Pulmonary artery endothelial cell (primary cell): ENCODE measurements at regions not wholly inside any gene's neighbourhood (a gene's known extent, or its start where the extent isn't known, plus 50 kb on each side); places are given as distances from the start of the nearest gene placed in this dataset.

ENCODE experiments used
- DNase-seq: peaks from one replicate; pipeline ENCODE4 v3.0.0-alpha.2; 2011; ENCODE audit warnings: low read depth, low spot score

DNA sequence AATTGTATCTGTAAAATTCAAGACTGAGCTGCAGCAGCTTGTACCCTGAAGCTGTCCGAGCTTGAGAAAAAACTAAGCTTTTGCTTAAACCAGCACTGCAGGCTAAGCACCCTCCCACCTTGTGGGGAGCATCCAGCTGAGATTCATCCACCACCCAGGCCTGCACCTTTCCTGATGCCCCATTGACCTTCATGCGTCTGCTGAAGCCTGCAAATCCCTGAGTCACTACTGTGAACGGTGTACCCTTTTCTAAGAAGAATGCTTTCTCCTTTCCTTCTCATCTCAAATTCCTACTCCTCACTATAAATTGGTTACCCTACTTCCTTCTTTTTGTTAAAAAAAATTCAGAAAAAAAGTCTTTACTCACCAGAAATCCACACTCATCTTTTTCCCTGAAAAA is 90.9 kb upstream of the RGS18 start:
- no peak for DNase-seq

DNA sequence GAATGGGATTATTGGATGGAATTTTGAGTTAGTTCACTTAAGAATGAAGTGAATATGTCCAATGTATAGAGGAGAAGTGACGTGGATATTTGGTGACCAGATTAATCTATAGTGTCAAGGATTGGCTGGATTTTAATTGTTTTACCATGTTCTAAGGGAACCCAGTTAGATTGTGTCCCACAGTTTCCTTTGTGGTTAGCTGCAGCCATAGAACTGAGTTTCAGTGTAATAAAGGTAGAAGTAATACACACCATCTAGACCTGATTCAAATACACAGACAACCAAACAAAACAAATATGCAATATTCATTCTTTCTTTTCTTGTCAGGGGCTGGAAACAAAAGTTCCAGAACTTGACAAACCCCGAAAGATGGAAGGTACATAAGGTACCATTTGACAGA is 88.0 kb upstream of the RGS18 start:
- no peak for DNase-seq

DNA sequence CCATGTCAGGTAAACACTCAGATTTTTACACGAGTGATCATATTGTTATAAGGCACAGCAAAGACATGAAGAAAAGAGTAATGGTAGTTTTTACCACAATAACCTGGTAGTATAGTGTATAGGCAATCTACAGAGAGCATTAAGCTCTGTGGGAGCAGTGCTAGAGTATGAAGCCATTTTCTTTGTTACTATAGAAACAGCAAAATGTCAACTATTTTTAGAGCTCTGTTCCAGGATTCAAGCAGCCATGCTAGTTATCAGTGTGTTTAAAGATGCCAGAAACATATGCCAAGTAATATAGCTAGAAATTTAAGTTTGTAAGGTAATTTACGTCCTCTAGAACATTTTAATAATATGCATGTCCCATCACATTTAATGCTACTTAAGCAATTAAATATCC is 77.6 kb upstream of the RGS18 start:
- DNase-seq: no peak

DNA sequence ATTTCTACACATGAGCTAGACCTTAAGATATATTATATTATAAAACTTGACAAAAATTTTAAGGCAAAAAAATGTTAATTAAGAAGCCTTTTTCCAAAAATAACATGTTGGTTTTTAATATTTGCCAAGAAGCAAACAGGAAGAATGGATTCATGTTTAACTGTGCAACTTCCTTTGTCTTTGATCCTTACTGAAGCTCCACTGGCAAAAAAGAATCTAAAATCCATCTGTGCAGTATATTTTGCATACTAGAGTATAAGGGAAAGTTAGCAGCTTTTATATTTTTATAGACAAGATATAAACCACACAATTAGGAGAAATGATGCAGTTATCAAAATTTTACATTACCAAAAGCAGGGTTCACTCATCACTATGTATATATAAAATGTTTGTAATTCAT is 76.9 kb upstream of the RGS18 start:
- no peak for DNase-seq

DNA sequence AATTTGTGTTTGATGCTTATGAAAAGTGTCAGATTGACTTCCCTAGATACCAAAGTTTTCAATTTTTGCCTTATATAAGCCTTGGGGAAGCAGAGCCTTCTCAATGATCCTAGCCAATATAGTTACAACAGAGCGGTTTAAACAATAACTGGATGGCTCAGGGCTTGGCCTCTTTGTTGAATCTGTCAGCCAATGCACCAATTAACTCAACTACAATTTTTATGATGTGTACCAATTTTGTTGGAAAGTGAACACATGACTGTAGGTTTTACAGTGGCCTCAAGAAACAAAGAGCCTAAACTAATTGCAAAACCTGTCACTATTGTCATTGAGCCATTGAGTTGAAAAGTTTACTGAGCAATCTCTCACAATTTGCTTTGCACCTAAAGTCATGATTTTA is 71.6 kb upstream of the RGS18 start:
- no peak for DNase-seq

DNA sequence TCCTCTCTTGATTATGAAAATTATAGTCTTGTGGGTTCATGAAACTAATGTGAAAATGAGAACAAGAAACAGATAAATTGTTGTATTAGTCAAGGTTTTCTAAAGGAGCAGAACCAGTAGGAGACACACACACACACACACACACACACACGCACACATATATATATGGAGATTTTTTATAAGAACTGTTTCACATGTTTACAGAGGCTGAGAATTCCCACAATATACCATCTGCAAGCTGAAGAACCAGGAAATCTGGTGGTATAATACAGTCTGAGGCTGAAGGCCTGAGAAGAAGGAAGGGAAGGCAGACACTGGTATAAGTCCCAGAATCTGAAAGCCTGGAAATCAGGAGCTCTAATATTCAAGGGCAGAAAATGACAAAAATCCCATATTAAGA is 70.9 kb upstream of the RGS18 start:
- DNase-seq: no peak

DNA sequence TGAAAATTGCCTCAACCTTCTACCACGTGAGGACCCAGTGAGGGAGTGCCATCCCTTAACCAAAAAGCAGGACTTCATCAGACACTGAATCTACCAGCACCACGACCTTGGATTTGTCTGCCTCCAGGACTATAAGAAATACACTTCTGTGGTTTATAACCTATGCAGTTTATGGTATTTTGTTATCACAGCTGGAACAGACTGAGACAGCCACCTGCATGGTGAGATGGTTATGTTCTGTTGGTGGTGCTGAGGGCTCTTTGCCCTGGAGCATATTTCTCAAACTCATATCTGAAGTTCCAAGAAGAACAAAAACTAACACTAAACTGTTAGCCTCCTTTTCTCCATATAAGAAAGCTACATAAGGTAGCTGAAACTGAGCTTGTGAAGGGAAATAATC is 69.8 kb upstream of the RGS18 start:
- no peak for DNase-seq

DNA sequence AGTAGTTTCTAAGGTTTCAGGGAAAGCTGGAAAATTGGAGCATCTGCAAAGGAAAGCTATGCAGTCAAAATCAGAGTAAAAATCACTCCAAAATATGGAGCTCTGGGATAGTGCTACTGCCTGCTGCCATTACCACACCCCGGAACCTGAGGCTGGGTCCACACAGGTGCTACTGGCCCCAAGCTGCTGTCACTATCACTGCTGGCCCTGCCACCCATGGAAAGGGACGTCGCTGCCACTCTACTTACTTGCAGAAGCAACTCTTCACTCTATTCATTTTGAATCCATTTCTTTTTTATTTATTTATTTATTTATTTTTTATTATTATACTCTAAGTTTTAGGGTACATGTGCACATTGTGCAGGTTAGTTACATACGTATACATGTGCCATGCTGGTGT is 60.3 kb upstream of the RGS18 start:
- no peak for DNase-seq

DNA sequence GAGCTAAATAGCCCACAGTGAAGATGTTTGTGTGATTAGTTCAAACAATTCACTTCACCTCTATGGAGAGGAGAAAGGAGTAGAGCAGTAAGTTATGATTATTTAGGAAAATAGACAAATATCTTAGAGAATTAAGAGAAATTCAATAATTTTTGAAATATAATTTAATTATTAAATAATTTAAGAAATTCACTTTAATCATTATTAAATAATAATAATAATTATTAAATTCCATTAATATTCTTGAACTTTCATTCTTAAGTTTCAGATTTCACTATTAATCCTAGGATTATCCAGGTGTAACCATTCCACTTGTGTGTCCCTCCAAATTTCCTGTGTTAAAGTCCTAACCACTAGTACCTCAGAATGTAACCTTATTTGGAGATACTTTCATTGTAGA is 58.9 kb upstream of the RGS18 start:
- no peak for DNase-seq

DNA sequence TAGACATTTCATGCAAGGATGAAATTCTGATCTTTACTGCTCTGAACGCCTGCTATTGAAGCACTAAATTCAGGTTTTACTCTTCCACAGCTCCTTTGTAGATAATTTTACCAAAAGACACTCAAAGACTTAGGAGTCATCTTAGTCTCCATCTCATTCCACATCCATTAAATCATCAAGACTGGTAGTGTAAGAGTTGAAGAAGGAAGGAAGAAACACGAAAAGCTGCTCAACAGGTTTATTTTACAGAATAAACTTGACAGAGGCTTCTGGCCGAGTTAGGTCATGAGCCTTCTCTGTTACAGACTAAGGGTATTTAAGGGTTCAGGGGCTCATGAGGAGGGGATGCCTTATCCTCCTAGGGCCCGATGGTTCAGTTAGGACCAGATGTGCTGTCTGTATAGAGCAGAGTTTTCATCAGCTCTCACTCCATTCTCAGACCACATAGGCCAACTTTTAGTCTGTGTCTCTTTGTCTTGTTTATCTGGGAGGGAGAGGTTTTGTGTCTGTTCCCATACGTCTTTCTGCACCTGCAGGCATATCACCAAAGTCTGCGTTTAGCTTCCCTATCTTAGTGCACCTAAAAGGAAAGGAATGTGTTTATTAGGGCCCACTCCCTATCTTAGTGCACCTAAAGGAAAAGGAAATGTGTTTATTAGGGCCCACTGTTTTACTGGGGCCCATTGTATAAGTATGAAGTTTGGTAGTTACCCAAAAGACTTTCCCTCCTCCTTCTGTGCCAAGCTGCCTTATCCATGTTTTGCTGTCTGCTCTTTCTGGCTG is 57.4 kb upstream of the RGS18 start:
- DNase-seq: no peak

DNA sequence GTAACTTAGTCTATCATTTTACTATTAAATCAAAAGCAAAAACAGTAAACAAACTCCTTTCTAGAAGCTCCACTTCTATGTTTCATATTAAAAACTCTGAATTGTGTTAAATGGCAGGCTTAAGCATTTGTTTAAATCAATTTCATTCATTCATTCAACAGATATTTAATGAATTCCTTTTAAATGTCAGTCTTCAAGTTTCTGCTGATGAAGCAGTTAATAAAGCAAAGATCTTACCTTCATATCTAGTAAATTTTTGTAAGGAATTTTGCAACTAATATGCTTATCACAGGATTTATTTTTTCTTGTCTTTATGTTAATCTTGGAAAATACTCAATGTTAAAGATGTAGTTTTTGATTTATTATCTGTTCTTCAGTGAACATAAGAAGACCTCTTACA is 54.1 kb upstream of the RGS18 start:
- no peak for DNase-seq

DNA sequence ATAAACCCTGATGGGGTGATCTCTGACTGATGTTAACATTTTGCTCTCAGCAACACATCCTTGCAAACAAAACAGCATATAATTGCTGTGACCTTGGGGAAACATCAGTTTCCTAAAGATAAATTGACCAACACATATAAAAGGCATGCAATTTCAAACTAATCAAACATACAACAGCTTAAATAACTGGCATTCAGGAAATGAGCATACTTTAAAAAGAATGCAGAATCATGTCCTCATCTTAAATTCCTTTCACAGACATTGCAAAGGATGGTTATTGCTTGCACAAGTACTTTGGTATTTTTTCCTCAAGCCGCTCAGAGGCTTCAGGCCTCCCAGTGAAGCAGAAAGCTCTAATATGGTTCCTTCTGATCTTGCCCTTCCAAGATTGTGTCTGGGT is 53.4 kb upstream of the RGS18 start:
- DNase-seq: peak; percentile 87

DNA sequence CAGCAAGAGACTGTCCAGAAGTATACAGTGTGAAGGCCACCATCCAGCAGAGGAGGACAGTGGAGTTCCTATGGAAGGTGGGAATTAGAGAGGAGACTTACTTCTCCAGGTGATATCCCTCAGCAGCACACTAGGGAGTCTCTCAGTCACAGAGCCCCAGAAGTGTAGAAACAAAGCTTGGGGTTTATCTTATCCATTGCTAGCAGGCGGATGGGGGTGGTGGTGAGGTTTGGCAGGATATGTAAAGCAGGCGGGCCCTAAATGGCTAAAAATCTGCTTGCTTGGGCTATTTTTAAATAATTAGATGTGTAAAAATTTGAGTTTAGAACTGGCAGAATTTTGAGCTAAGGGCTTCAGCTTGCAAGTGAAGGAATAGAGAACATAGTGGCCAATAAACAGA is 50.1 kb upstream of the RGS18 start:
- no peak for DNase-seq
